ENCODE measurements at regions not wholly inside any gene's neighbourhood (a gene's known extent, or its start where the extent isn't known, plus 50 kb on each side); places are given as distances from the start of the nearest gene placed in this dataset.

DNA sequence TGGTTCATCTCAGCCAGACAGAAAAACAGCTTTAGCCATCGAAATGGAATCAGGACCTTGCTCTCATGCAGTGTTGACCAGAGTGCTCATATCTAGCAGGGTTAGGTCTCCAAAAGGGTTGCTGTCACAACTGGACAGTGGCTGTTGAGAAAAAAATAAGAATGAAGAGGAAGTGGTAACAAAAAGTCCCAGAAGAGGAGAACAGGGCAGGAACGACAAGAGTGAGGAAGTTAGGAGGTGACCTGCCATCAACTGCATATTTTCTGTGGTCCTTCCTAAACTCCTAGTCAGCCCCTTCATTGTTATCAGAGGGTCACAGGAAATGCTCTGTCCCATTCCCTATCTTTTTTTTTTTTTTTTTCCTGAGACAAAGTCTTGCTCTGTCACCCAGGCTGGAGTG lies 188.1 kb upstream of the LINC00305 start:
- no peaks in the 10 kb centered on the region for H3K79me2 ChIP-seq (ENCODE audit: insufficient read depth, low read length)
- no peaks in the 10 kb centered on the region for H3K27me3 ChIP-seq (ENCODE audit: low read length)
- TF ChIP-seq EZH2phosphoT487 (conservative IDR thresholded peaks at IDR 0.05; ENCODE audit: low read length) = no peak
- TF ChIP-seq, protein P1, sequence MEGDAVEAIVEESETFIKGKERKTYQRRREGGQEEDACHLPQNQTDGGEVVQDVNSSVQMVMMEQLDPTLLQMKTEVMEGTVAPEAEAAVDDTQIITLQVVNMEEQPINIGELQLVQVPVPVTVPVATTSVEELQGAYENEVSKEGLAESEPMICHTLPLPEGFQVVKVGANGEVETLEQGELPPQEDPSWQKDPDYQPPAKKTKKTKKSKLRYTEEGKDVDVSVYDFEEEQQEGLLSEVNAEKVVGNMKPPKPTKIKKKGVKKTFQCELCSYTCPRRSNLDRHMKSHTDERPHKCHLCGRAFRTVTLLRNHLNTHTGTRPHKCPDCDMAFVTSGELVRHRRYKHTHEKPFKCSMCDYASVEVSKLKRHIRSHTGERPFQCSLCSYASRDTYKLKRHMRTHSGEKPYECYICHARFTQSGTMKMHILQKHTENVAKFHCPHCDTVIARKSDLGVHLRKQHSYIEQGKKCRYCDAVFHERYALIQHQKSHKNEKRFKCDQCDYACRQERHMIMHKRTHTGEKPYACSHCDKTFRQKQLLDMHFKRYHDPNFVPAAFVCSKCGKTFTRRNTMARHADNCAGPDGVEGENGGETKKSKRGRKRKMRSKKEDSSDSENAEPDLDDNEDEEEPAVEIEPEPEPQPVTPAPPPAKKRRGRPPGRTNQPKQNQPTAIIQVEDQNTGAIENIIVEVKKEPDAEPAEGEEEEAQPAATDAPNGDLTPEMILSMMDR (IDR thresholded peaks at IDR 0.05; ENCODE audit: insufficient read depth, low read length, poor library complexity, severe bottlenecking) = no peak
- no peaks in the 10 kb centered on the region for H3K9me3 ChIP-seq (ENCODE audit: insufficient read depth, low read length)
- H3F3A ChIP-seq (ENCODE audit: insufficient read depth) = no peaks in the 10 kb centered on the region
- H2AFZ ChIP-seq (ENCODE audit: low read depth, low read length, severe bottlenecking) = no peak overlapping the region
- H3K4me2 ChIP-seq (ENCODE audit: low read depth, low read length, poor library complexity, severe bottlenecking) = no peak overlapping the region
- H3K4me3 ChIP-seq (ENCODE audit: insufficient read depth, low read length, poor library complexity, severe bottlenecking) = no peak overlapping the region
- no peak overlapping the region for H3K9ac ChIP-seq (ENCODE audit: low read length)
- no peak overlapping the region for H3K27ac ChIP-seq (ENCODE audit: low read depth, low read length)
- no peaks in the 10 kb centered on the region for H4K20me1 ChIP-seq (ENCODE audit: low read depth, low read length)
- H3K9me2 ChIP-seq (replicated peaks; ENCODE audit: insufficient read depth, low read length) = no peaks in the 10 kb centered on the region
- no peaks in the 10 kb centered on the region for H3K36me3 ChIP-seq (ENCODE audit: low read length)

DNA sequence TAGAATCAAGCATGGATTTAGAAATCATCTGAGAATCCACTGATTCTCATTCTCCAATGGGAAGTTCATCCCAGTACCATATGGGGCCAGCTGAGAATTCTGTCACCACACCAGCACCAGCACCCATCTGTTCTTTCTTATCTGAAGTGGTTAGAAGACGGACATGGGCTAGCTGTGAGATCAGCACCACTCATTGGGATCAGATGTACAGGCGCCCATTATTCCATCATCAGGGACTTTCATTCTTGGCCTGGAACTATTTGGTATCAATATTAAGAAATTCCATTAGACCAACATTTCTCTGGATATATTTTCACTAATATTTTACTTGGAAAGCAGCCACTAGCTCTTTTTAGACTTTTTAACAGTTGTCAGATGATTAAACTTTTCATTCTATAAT lies 185.9 kb upstream of the LINC00305 start:
- H3K27ac ChIP-seq (ENCODE audit: low read depth, low read length) = no peak overlapping the region
- no peaks in the 10 kb centered on the region for H3K27me3 ChIP-seq (ENCODE audit: low read length)
- H2AFZ ChIP-seq (ENCODE audit: low read depth, low read length, severe bottlenecking) = no peak overlapping the region
- no peaks in the 10 kb centered on the region for H3K79me2 ChIP-seq (ENCODE audit: insufficient read depth, low read length)
- no peaks in the 10 kb centered on the region for H3K9me2 ChIP-seq (replicated peaks; ENCODE audit: insufficient read depth, low read length)
- TF ChIP-seq EZH2phosphoT487 (conservative IDR thresholded peaks at IDR 0.05; ENCODE audit: low read length) = no peak
- TF ChIP-seq, protein P1 (IDR thresholded peaks at IDR 0.05; ENCODE audit: insufficient read depth, low read length, poor library complexity, severe bottlenecking) = no peak
- no peaks in the 10 kb centered on the region for H4K20me1 ChIP-seq (ENCODE audit: low read depth, low read length)
- no peaks in the 10 kb centered on the region for H3K9me3 ChIP-seq (ENCODE audit: insufficient read depth, low read length)
- H3K36me3 ChIP-seq (ENCODE audit: low read length) = no peaks in the 10 kb centered on the region
- no peak overlapping the region for H3K9ac ChIP-seq (ENCODE audit: low read length)
- H3K4me3 ChIP-seq (ENCODE audit: insufficient read depth, low read length, poor library complexity, severe bottlenecking) = no peak overlapping the region
- no peaks in the 10 kb centered on the region for H3F3A ChIP-seq (ENCODE audit: insufficient read depth)
- no peak overlapping the region for H3K4me2 ChIP-seq (ENCODE audit: low read depth, low read length, poor library complexity, severe bottlenecking)

DNA sequence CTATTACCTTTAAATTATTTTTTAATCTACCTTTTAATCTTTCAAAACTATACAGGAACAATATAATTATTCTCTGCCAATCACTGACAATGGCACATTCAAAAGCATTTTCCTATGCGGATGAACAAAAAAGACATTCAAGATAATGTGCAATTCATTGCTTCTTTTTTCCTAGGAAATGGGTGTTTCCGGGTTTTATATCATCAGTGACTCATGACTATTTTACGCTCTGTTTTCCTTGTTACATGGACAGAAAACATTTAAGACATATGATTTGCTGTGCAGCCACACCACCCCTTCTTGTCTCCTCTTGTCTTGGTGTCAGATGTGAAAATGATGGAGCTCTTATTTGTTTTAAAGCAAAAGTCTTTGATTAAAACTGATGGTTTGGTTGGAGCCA lies 184.7 kb upstream of the LINC00305 start:
- H3K27me3 ChIP-seq (ENCODE audit: low read length) = no peaks in the 10 kb centered on the region
- H2AFZ ChIP-seq (ENCODE audit: low read depth, low read length, severe bottlenecking) = no peak overlapping the region
- no peak overlapping the region for H3K9ac ChIP-seq (ENCODE audit: low read length)
- H3F3A ChIP-seq (ENCODE audit: insufficient read depth) = no peaks in the 10 kb centered on the region
- H3K79me2 ChIP-seq (ENCODE audit: insufficient read depth, low read length) = no peaks in the 10 kb centered on the region
- no peaks in the 10 kb centered on the region for H3K9me3 ChIP-seq (ENCODE audit: insufficient read depth, low read length)
- H3K9me2 ChIP-seq (replicated peaks; ENCODE audit: insufficient read depth, low read length) = no peaks in the 10 kb centered on the region
- no peaks in the 10 kb centered on the region for H3K36me3 ChIP-seq (ENCODE audit: low read length)
- H3K4me2 ChIP-seq (ENCODE audit: low read depth, low read length, poor library complexity, severe bottlenecking) = no peak overlapping the region
- no peak overlapping the region for H3K4me3 ChIP-seq (ENCODE audit: insufficient read depth, low read length, poor library complexity, severe bottlenecking)
- no peak overlapping the region for H3K27ac ChIP-seq (ENCODE audit: low read depth, low read length)
- TF ChIP-seq EZH2phosphoT487 (conservative IDR thresholded peaks at IDR 0.05; ENCODE audit: low read length) = no peak
- no peaks in the 10 kb centered on the region for H4K20me1 ChIP-seq (ENCODE audit: low read depth, low read length)

DNA sequence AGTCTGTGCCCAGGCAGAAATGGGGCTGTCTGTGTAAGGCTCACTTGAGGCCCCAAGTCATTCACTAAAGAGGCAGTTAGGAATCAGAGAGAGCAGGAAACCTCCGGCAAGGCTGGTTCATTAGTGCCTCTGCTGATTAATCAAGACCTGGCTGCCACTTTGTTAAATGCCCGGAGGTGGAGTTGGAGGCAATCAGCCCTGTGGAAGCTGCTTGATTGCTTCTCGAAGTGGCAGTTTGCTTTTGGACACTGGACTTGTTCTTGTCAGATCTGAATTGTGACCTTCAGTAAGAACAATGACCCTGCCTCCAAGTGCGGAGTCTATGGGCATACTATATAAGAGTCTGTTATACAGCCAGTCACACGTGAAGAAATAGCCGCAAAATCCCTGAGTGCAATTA lies 183.9 kb upstream of the LINC00305 start:
- no peaks in the 10 kb centered on the region for H3K9me3 ChIP-seq (ENCODE audit: insufficient read depth, low read length)
- H3K79me2 ChIP-seq (ENCODE audit: insufficient read depth, low read length) = no peaks in the 10 kb centered on the region
- no peaks in the 10 kb centered on the region for H3K9me2 ChIP-seq (replicated peaks; ENCODE audit: insufficient read depth, low read length)
- H2AFZ ChIP-seq (ENCODE audit: low read depth, low read length, severe bottlenecking) = no peak overlapping the region
- H3F3A ChIP-seq (ENCODE audit: insufficient read depth) = no peaks in the 10 kb centered on the region
- TF ChIP-seq, protein P1 (IDR thresholded peaks at IDR 0.05; ENCODE audit: insufficient read depth, low read length, poor library complexity, severe bottlenecking) = no peak
- TF ChIP-seq EZH2phosphoT487 (conservative IDR thresholded peaks at IDR 0.05; ENCODE audit: low read length) = no peak
- H3K27me3 ChIP-seq (ENCODE audit: low read length) = no peaks in the 10 kb centered on the region
- H3K36me3 ChIP-seq (ENCODE audit: low read length) = no peaks in the 10 kb centered on the region
- no peak overlapping the region for H3K4me3 ChIP-seq (ENCODE audit: insufficient read depth, low read length, poor library complexity, severe bottlenecking)
- no peak overlapping the region for H3K4me2 ChIP-seq (ENCODE audit: low read depth, low read length, poor library complexity, severe bottlenecking)
- H4K20me1 ChIP-seq (ENCODE audit: low read depth, low read length) = no peaks in the 10 kb centered on the region
- no peak overlapping the region for H3K9ac ChIP-seq (ENCODE audit: low read length)
- no peak overlapping the region for H3K27ac ChIP-seq (ENCODE audit: low read depth, low read length)

Data from SU-DHL-6 (cell line).